ENCODE measurements at regions not wholly inside any gene's neighbourhood (a gene's known extent, or its start where the extent isn't known, plus 50 kb on each side); places are given as distances from the start of the nearest gene placed in this dataset.

DNA sequence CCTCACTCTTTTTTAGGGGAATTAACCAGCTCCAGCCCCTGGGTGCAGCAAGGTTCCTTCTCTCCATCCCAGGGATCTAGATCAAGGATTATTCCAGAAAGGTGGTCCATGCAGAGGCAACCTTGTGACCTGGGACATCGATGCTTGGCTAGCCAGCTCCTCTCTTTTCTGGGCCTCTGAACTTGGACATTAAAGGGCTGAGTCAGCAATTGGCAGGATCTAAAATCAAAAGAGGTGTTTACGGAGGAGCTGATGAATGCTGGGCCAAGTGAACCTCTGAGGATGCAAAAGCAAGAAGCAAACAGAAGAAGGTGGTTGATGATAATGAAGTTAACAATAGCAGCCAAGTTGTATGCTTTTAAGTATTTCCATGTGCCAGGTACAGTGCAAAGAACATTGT, 207.0 kb downstream of the MAF start:
- Histone ChIP-seq H3F3A (ENCODE audit: insufficient read depth, low read length) (no peaks in the 10 kb centered on the region), H3K36me3 (ENCODE audit: insufficient read depth, low read length) (no peaks in the 10 kb centered on the region), H3K79me2 (ENCODE audit: insufficient read depth, low read length) (no peaks in the 10 kb centered on the region), H3K27ac (ENCODE audit: low read depth, low read length, poor library complexity, severe bottlenecking) (no peak overlapping the region), H3K4me2 (ENCODE audit: low read length) (no peak overlapping the region), H2AFZ (ENCODE audit: low read length) (no peak overlapping the region), H3K9ac (ENCODE audit: low read length) (no peak overlapping the region), H3K4me1 (ENCODE audit: insufficient read depth, low read length, severe bottlenecking) (no peaks in the 10 kb centered on the region), H3K9me2 (ENCODE audit: low read depth, low read length) (no peaks in the 10 kb centered on the region), H4K20me1 (ENCODE audit: insufficient read depth, low read length) (no peaks in the 10 kb centered on the region), H3K4me3 (ENCODE audit: low read depth, low read length, poor library complexity, severe bottlenecking) (no peak overlapping the region), H3K27me3 (ENCODE audit: insufficient read depth, low read length) (no peaks in the 10 kb centered on the region), H3K9me3 (ENCODE audit: low read length) (no peaks in the 10 kb centered on the region)
- no peak for TF ChIP-seq EZH2 (IDR thresholded peaks at IDR 0.05; ENCODE audit: borderline replicate concordance, low read length)
- TF ChIP-seq, protein P1, sequence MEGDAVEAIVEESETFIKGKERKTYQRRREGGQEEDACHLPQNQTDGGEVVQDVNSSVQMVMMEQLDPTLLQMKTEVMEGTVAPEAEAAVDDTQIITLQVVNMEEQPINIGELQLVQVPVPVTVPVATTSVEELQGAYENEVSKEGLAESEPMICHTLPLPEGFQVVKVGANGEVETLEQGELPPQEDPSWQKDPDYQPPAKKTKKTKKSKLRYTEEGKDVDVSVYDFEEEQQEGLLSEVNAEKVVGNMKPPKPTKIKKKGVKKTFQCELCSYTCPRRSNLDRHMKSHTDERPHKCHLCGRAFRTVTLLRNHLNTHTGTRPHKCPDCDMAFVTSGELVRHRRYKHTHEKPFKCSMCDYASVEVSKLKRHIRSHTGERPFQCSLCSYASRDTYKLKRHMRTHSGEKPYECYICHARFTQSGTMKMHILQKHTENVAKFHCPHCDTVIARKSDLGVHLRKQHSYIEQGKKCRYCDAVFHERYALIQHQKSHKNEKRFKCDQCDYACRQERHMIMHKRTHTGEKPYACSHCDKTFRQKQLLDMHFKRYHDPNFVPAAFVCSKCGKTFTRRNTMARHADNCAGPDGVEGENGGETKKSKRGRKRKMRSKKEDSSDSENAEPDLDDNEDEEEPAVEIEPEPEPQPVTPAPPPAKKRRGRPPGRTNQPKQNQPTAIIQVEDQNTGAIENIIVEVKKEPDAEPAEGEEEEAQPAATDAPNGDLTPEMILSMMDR (IDR thresholded peaks at IDR 0.05; ENCODE audit: low read length): no peak

DNA sequence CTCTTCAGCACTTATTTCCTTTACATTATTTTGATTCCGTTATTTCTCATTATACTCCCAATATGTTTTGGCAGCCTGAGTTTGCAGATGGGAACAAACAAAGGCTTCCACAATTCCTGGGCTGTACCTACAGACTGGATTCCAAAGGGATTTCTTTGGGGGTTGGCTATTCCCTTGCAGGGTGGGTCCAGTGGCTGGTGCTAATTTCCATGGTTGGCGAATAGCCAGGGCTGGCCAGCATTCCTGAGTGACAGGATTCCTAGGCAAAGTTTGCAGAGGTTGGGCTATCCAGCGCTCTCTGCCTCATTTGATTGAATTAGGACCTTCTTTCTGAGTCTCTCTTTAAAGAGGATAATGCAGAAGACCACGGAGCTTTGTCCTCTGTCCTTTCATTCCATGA, 207.4 kb downstream of the MAF start:
- H3K4me2 ChIP-seq (ENCODE audit: low read length): no peak overlapping the region
- no peaks in the 10 kb centered on the region for H3K9me3 ChIP-seq (ENCODE audit: low read length)
- no peak overlapping the region for H3K27ac ChIP-seq (ENCODE audit: low read depth, low read length, poor library complexity, severe bottlenecking)
- no peak overlapping the region for H3K9ac ChIP-seq (ENCODE audit: low read length)
- no peaks in the 10 kb centered on the region for H3K79me2 ChIP-seq (ENCODE audit: insufficient read depth, low read length)
- no peaks in the 10 kb centered on the region for H3K27me3 ChIP-seq (ENCODE audit: insufficient read depth, low read length)
- H2AFZ ChIP-seq (ENCODE audit: low read length): no peak overlapping the region
- no peaks in the 10 kb centered on the region for H3K4me1 ChIP-seq (ENCODE audit: insufficient read depth, low read length, severe bottlenecking)
- H4K20me1 ChIP-seq (ENCODE audit: insufficient read depth, low read length): no peaks in the 10 kb centered on the region
- no peaks in the 10 kb centered on the region for H3K36me3 ChIP-seq (ENCODE audit: insufficient read depth, low read length)
- H3K9me2 ChIP-seq (ENCODE audit: low read depth, low read length): no peaks in the 10 kb centered on the region
- no peak for TF ChIP-seq EZH2 (IDR thresholded peaks at IDR 0.05; ENCODE audit: borderline replicate concordance, low read length)
- TF ChIP-seq, protein P1 (IDR thresholded peaks at IDR 0.05; ENCODE audit: low read length): no peak
- H3K4me3 ChIP-seq (ENCODE audit: low read depth, low read length, poor library complexity, severe bottlenecking): no peak overlapping the region
- H3F3A ChIP-seq (ENCODE audit: insufficient read depth, low read length): no peaks in the 10 kb centered on the region

DNA sequence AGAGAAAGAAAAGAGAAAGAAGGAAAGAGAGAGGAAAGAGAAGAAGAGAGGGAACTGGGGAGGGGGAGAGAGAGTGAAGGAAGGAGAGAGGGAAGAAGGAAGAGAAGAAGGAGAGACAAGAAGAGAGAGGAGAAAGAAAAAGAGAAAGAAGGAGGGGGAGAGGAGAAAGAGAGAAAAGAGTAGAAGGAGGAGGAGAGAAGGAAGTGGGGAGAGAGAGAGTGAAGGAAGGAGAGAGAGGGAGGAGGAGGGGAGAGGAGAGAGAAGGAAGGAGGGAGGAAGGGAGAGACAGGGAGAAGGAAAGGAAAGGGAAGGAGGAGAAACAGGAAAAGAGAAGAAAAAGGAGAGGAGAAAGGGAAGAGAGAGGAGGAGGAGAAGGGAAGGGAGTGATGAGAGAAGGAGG, 208.5 kb downstream of the MAF start:
- Histone ChIP-seq H3F3A (ENCODE audit: insufficient read depth, low read length) (no peaks in the 10 kb centered on the region), H2AFZ (ENCODE audit: low read length) (no peak overlapping the region), H3K9me2 (ENCODE audit: low read depth, low read length) (no peaks in the 10 kb centered on the region), H3K27ac (ENCODE audit: low read depth, low read length, poor library complexity, severe bottlenecking) (no peak overlapping the region), H3K4me3 (ENCODE audit: low read depth, low read length, poor library complexity, severe bottlenecking) (no peak overlapping the region), H3K9ac (ENCODE audit: low read length) (no peak overlapping the region), H3K79me2 (ENCODE audit: insufficient read depth, low read length) (no peaks in the 10 kb centered on the region), H4K20me1 (ENCODE audit: insufficient read depth, low read length) (no peaks in the 10 kb centered on the region), H3K27me3 (ENCODE audit: insufficient read depth, low read length) (no peaks in the 10 kb centered on the region), H3K36me3 (ENCODE audit: insufficient read depth, low read length) (no peaks in the 10 kb centered on the region), H3K4me2 (ENCODE audit: low read length) (no peak overlapping the region), H3K4me1 (ENCODE audit: insufficient read depth, low read length, severe bottlenecking) (no peaks in the 10 kb centered on the region), H3K9me3 (ENCODE audit: low read length) (no peaks in the 10 kb centered on the region)
- no peak for TF ChIP-seq EZH2 (IDR thresholded peaks at IDR 0.05; ENCODE audit: borderline replicate concordance, low read length)
- TF ChIP-seq, protein P1 (IDR thresholded peaks at IDR 0.05; ENCODE audit: low read length): no peak
